Upper lobe of left lung (tissue), 6 donors: ENCODE measurements at regions not wholly inside any gene's neighbourhood (a gene's known extent, or its start where the extent isn't known, plus 50 kb on each side); places are given as distances from the start of the nearest gene placed in this dataset.

Source experiments
- ATAC-seq, 2 donors: fragments of 200-7000 bp; cut with Tn5 transposase; one replicate each; pipeline ENCODE4 v1.9.1; 2022; ENCODE audit warnings: mild to moderate bottlenecking in 2 of 2, moderate library complexity in 2 of 2; ENCODE audit not compliant: low FRiP score in 2 of 2
- DNase-seq, 2 donors: peaks; one replicate each; pipeline ENCODE4 v3.0.0-alpha.2; 2019 to 2020
- H3K27ac ChIP-seq, 4 donors: fragments of 200-600 bp; sonication (generic); one replicate each; pipeline ENCODE4 v1.5.1; 2016 to 2019
- H3K27me3 ChIP-seq, 4 donors: fragments of 200-600 bp; sonication (generic); one replicate each; pipeline ENCODE4 v1.5.1; 2017 to 2019
- H3K36me3 ChIP-seq, 4 donors: fragments of 200-600 bp; sonication (generic); one replicate each; pipeline ENCODE4 v1.5.1; 2016 to 2019
- H3K4me1 ChIP-seq, 4 donors: fragments of 200-600 bp; sonication (generic); one replicate each; pipeline ENCODE4 v1.5.1; 2018 to 2019
- H3K4me3 ChIP-seq, 4 donors: fragments of 200-600 bp; sonication (generic); one replicate each; pipeline ENCODE4 v1.5.1; 2017 to 2019; ENCODE audit warnings: mild to moderate bottlenecking in 2 of 4, moderate library complexity in 1 of 4
- H3K9me3 ChIP-seq, 4 donors: fragments of 200-600 bp; sonication (generic); one replicate each; pipeline ENCODE4 v1.5.1; 2018 to 2019
- CTCF ChIP-seq, 6 experiments: fragments of 450-650 bp in 4 of 6; fragments of 200-600 bp in 2 of 6; sonication (generic) in 2 of 6; IDR thresholded peaks; one replicate each; pipeline ENCODE4 v1.5.1; 2016 to 2019; ENCODE audit warnings: antibody characterized with exemption in 6 of 6
- EP300 ChIP-seq, 4 donors: sonication (generic); formaldehyde crosslinking; IDR thresholded peaks; one replicate each; pipeline ENCODE4 v1.5.1; 2017; ENCODE audit warnings: antibody characterized with exemption in 4 of 4, control low read depth in 2 of 4
- POLR2A ChIP-seq, 4 donors: fragments of 450-650 bp; IDR thresholded peaks; one replicate each; pipeline ENCODE4 v1.5.1; 2016 to 2017; ENCODE audit warnings: antibody characterized with exemption in 4 of 4, mild to moderate bottlenecking in 2 of 4
- POLR2AphosphoS5 ChIP-seq, 2 donors: sonication (generic); formaldehyde crosslinking; IDR thresholded peaks; one replicate each; pipeline ENCODE4 v1.5.1; 2017; ENCODE audit warnings: antibody characterized with exemption in 2 of 2
- WGBS, 2 donors: methylation state at CpG; one replicate each; pipeline ENCODE4 v1.1.5; 2017 to 2018; 5-methylcytosine and 5-hydroxymethylcytosine counted together
- donor health status: DM: no; HTN: no; CAD: no; lungs with moderate emphysema.
- donor health status: DM: no; HTN: yes; CAD: no; lungs with severe emphysema.

GRCh38 chr4:129337228-129337620 lies 241.3 kb downstream of the C4orf33 start:
- Histone ChIP-seq H3K27me3 (no peaks in the 10 kb centered on the region), H3K4me3 (no peak overlapping the region), H3K4me1 (peaks cover 0 to 3% (median 1%) of the 10 kb centered on the region in 4 donors), H3K36me3 (no peaks in the 10 kb centered on the region), H3K27ac (no peak overlapping the region), H3K9me3 (no peaks in the 10 kb centered on the region)
- DNase-seq (no peak), ATAC-seq (no peak)
- TF ChIP-seq EP300 (IDR thresholded peaks at IDR 0.05) = no peak
- 83 to 86% methylated on average over 4 of the region's 4 CpGs for WGBS, 2 donors

- peak; percentile 90 to 91 for ATAC-seq
- peak overlapping the region in 3 of 4 donors; percentile 15 to 68 (median 51) for H3K27ac ChIP-seq
- WGBS, 2 donors = 30 to 31% methylated on average over 5 of the region's 5 CpGs
- no peaks in the 10 kb centered on the region for H3K9me3 ChIP-seq
- DNase-seq = no peak
- H3K36me3 ChIP-seq = no peaks in the 10 kb centered on the region
- peaks cover 3 to 14% (median 11%) of the 10 kb centered on the region in 4 donors for H3K4me1 ChIP-seq
- TF ChIP-seq POLR2AphosphoS5 (IDR thresholded peaks at IDR 0.05) (peak in 1 of 2 donors; percentile 83), POLR2A (IDR thresholded peaks at IDR 0.05) (no peak), EP300 (IDR thresholded peaks at IDR 0.05) (peak in 3 of 4 donors; percentile 16 to 65 (median 27))
- H3K27me3 ChIP-seq = no peaks in the 10 kb centered on the region
- H3K4me3 ChIP-seq = peak overlapping the region in 2 of 4 donors; percentile 11 to 19
Measured at GRCh38 chr4:129342819-129343408, 247.0 kb downstream of the C4orf33 start.

- Histone ChIP-seq H3K9me3 (no peaks in the 10 kb centered on the region), H3K27me3 (no peaks in the 10 kb centered on the region), H3K4me1 (peaks cover 3 to 14% (median 11%) of the 10 kb centered on the region in 4 donors), H3K4me3 (no peak overlapping the region), H3K27ac (no peak overlapping the region), H3K36me3 (no peaks in the 10 kb centered on the region)
- TF ChIP-seq POLR2AphosphoS5 (IDR thresholded peaks at IDR 0.05) (no peak), CTCF (IDR thresholded peaks at IDR 0.05) (peak; percentile 40 to 66 (median 52))
- peak in 1 of 2 donors; percentile 83 for ATAC-seq
- peak in 1 of 2 donors; percentile 24 for DNase-seq
- 34 to 39% methylated on average over 11 of the region's 11 CpGs for WGBS, 2 donors
Measured at GRCh38 chr4:129344058-129344457, 248.1 kb downstream of the C4orf33 start.

DNA sequence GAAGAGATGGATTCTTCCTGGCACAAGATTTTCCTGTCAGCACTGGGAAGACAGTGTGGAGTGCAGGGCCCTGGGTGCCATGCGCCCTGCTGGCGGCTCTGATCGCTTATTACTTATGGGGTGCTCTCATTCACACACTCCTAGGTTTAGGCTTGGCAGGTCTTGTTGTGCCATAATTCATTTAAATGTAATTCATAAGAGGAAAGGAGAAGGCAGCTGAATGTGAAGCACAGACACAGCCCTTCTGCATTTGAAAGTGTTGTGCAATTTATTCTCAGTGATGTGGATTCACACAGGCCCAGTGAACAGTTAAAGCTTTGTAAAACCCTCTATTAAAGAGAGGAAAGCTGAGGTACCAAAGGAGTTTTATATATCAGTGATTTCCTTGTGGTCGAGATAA lies 249.7 kb downstream of the C4orf33 start:
- Histone ChIP-seq H3K36me3 (no peaks in the 10 kb centered on the region), H3K27ac (no peak overlapping the region), H3K4me1 (peaks cover 3 to 14% (median 11%) of the 10 kb centered on the region in 4 donors), H3K27me3 (no peaks in the 10 kb centered on the region), H3K4me3 (no peak overlapping the region), H3K9me3 (no peaks in the 10 kb centered on the region)
- ATAC-seq (no peak), DNase-seq (peak in 1 of 2 donors; percentile 25)
- TF ChIP-seq POLR2AphosphoS5 (IDR thresholded peaks at IDR 0.05) = no peak
- no peak for TF ChIP-seq POLR2A (IDR thresholded peaks at IDR 0.05)
- TF ChIP-seq EP300 (IDR thresholded peaks at IDR 0.05) = no peak
- no peak for TF ChIP-seq CTCF (IDR thresholded peaks at IDR 0.05)
- WGBS, 2 donors = 90 to 92% methylated on average over 4 of the region's 4 CpGs

DNA sequence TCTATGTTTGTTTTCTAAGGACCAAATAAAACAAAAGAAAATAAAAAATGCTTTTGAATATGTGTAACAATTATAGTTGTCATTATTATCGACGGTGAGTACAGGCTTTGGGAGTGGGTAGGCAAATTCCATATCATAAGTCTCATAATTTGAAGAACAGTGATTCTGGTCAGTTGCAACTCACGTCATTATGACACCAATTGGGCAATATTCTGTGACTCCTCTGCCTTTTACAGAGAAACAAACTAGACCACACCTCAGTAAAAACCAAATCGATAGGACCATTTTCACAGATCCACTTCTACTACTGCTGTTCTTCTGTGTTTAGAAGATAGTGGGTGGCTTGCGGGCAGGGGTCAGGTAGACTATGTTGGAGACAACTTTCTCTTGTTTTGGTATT lies 250.1 kb downstream of the C4orf33 start:
- H3K9me3 ChIP-seq = no peaks in the 10 kb centered on the region
- DNase-seq (no peak), ATAC-seq (no peak)
- TF ChIP-seq POLR2AphosphoS5 (IDR thresholded peaks at IDR 0.05) (no peak), EP300 (IDR thresholded peaks at IDR 0.05) (no peak), POLR2A (IDR thresholded peaks at IDR 0.05) (no peak), CTCF (IDR thresholded peaks at IDR 0.05) (no peak)
- H3K27ac ChIP-seq = no peak overlapping the region
- no peaks in the 10 kb centered on the region for H3K27me3 ChIP-seq
- 71 to 81% methylated on average over 5 of the region's 5 CpGs for WGBS, 2 donors
- H3K4me3 ChIP-seq = no peak overlapping the region
- H3K36me3 ChIP-seq = no peaks in the 10 kb centered on the region
- peaks cover 3 to 14% (median 11%) of the 10 kb centered on the region in 4 donors for H3K4me1 ChIP-seq

GRCh38 chr4:129346734-129347133 lies 250.8 kb downstream of the C4orf33 start:
- Histone ChIP-seq H3K27ac (no peak overlapping the region), H3K9me3 (no peaks in the 10 kb centered on the region), H3K4me1 (peaks cover 3 to 14% (median 11%) of the 10 kb centered on the region in 4 donors), H3K27me3 (no peaks in the 10 kb centered on the region), H3K36me3 (no peaks in the 10 kb centered on the region), H3K4me3 (no peak overlapping the region)
- TF ChIP-seq CTCF (IDR thresholded peaks at IDR 0.05) (no peak), POLR2A (IDR thresholded peaks at IDR 0.05) (no peak), EP300 (IDR thresholded peaks at IDR 0.05) (no peak), POLR2AphosphoS5 (IDR thresholded peaks at IDR 0.05) (no peak)
- ATAC-seq = no peak
- no peak for DNase-seq
- WGBS, 2 donors = 68 to 72% methylated on average over 3 of the region's 3 CpGs
